Muscle layer of colon (tissue), 2 donors: ENCODE measurements at regions not wholly inside any gene's neighbourhood (a gene's known extent, or its start where the extent isn't known, plus 50 kb on each side); places are given as distances from the start of the nearest gene placed in this dataset.

ENCODE experiments used
- H3K27ac ChIP-seq: one replicate; pipeline ENCODE4 v1.7.0; 2013; ENCODE audit warnings: low read depth, mild to moderate bottlenecking, low read length, moderate library complexity
- H3K27me3 ChIP-seq, 2 donors: one replicate each; pipeline ENCODE4 v1.7.0; 2013; ENCODE audit warnings: low read length in 2 of 2, mild to moderate bottlenecking in 2 of 2; ENCODE audit not compliant: insufficient read depth in 2 of 2, control insufficient read depth in 1 of 2
- H3K36me3 ChIP-seq: one replicate; pipeline ENCODE4 v1.7.0; 2013; ENCODE audit warnings: mild to moderate bottlenecking, low read length; ENCODE audit not compliant: insufficient read depth
- H3K4me1 ChIP-seq: one replicate; pipeline ENCODE4 v1.7.0; 2013; ENCODE audit warnings: mild to moderate bottlenecking, low read length; ENCODE audit not compliant: insufficient read depth
- H3K4me3 ChIP-seq, 2 donors: one replicate each; pipeline ENCODE4 v1.7.0; 2013; ENCODE audit warnings: low read length in 2 of 2, low read depth in 1 of 2, mild to moderate bottlenecking in 1 of 2, moderate library complexity in 1 of 2
- H3K9ac ChIP-seq: one replicate; pipeline ENCODE4 v1.7.0; 2013; ENCODE audit warnings: low read length
- H3K9me3 ChIP-seq: one replicate; pipeline ENCODE4 v1.7.0; 2013; ENCODE audit warnings: mild to moderate bottlenecking, low read length
- donor health status: abdominal sarcoma.
- donor health status: Adenocarcinoma of cecum.

DNA sequence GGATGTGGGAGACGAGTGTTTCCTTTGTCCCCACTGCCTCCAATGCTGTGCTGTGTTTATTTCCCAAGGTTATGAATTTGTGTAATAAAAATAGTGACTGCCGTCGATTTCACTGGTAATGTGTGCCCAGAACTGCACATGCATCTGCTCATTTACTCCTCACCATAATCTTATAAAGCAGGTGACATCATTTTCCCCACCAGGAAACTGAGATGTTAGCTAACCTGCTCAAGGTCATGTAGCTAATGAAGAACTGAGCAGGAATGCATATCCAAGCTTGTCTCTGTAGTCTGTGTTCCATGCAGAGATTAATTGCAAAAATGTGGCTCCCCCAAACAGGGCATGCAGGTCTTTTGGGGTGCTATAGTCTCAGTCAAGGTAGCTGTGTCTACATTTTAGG, 224.4 kb downstream of the TENT4A start:
- Histone ChIP-seq H3K36me3 (no peaks in the 10 kb centered on the region), H3K27ac (no peak overlapping the region), H3K9me3 (no peaks in the 10 kb centered on the region), H3K4me3 (no peak overlapping the region), H3K27me3 (no peaks in the 10 kb centered on the region), H3K9ac (no peak overlapping the region), H3K4me1 (peaks cover 5% of the 10 kb centered on the region)

DNA sequence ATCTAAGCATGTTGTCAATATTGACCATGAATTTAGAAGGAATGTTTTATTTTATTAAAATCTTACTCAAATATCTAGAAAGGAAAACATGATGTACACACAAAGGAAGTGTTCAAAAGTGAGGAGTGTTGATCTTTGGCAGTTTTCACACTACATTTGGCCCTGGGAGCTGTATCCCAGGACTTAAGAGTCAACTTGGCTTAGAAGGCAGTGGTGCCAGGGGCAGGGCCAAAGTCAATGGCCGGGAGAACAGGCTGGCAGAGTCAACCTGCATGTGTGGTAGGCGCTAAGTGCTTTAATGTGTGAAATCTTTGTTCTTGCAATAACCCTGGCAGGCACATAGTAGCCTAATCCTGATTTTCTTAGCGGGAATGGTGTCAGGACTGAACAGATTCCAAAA, 228.4 kb downstream of the TENT4A start:
- H3K27me3 ChIP-seq: no peaks in the 10 kb centered on the region
- H3K4me1 ChIP-seq: no peaks in the 10 kb centered on the region
- no peaks in the 10 kb centered on the region for H3K9me3 ChIP-seq
- H3K4me3 ChIP-seq: no peak overlapping the region
- no peaks in the 10 kb centered on the region for H3K36me3 ChIP-seq
- H3K27ac ChIP-seq: no peak overlapping the region
- no peak overlapping the region for H3K9ac ChIP-seq

DNA sequence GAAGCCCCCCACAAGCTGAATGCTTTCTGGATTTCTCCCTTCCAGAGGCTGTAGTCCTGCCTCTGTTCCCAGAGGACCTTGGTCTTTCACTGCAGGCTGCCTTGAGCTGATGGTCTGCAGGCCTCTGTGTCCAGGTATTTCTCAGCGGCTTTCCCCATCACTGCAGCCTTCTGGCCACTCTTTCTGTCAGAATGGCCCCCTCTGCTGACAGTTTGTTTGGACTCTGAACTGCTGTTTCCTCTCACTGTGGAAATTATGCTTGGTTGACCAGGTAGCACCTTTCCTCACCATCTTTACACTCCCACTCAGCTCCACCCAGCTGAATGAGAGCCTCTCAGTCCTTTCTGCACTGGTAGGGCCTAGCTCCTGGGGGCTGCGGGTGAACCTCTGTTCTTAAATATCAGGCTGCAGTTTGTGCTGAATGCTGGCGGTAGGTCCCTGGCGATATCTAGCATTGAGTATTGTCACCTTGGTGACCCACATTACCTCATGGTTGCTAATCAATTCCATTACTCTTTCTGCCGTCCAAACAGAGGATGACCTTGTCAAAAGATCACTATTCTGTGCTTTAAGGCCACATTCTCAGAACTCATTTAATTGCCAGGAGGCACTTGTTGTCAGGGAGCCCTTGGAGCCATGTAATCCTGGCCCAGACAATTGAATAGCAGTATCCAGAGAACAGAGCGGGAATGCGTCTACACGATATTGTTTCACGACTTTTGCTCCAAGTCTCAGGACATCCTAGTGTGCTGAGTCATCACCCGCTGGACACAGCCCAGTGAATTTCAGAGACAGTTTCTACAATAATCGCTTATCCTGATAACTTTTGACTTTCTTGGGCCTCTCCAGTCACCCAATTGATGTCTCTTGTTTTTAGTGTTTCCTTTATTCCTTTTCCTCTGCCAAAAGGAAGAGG, 230.2 kb downstream of the TENT4A start:
- H3K27ac ChIP-seq: no peak overlapping the region
- no peaks in the 10 kb centered on the region for H3K36me3 ChIP-seq

DNA sequence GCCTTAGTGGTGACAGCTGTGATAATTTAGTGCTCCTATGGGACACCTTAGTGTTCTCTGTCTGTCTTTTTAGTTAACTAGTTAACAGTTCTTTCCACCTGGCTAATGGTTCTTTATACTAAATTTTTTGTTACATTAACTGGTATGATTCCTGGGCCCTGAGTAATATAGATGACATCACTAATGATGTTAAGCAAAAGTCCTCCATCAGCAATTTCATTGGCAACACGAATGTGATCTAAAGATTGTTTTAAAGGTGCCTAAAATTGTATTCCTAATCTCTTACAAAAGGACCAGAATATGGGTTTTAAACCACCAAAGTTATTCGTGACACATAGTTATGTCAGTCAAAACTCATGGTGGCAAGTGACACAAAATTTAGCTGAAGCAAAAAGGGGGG, 235.3 kb downstream of the TENT4A start:
- Histone ChIP-seq H3K27me3 (no peaks in the 10 kb centered on the region), H3K4me1 (peaks cover 15% of the 10 kb centered on the region), H3K27ac (no peak overlapping the region), H3K9me3 (no peaks in the 10 kb centered on the region), H3K4me3 (no peak overlapping the region), H3K9ac (no peak overlapping the region), H3K36me3 (no peaks in the 10 kb centered on the region)

More for the DNA sequence above, 230.2 kb downstream of the TENT4A start:
- Histone ChIP-seq H3K4me1 (no peaks in the 10 kb centered on the region), H3K9ac (no peak overlapping the region), H3K9me3 (no peaks in the 10 kb centered on the region), H3K4me3 (no peak overlapping the region), H3K27me3 (no peaks in the 10 kb centered on the region)

DNA sequence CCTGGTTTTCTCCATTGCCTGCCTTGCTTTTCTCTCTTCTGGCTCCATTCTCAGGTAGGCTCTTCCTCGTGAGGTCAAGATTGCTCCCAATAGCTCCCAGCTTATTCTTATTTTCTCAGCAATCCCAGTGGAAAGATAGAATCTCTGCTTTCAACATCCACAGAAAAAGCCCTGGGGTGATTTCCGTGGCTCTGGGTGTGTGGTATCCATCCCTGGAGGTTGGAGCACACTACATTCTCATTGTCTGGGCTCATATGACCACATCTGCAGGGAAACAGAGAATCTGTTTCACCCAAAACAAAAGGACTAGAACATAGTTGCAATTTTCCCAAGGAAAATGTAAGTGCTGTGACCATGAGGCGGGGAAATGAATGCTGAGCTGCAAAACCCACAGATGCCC, 236.0 kb downstream of the TENT4A start:
- H3K36me3 ChIP-seq: no peaks in the 10 kb centered on the region

DNA sequence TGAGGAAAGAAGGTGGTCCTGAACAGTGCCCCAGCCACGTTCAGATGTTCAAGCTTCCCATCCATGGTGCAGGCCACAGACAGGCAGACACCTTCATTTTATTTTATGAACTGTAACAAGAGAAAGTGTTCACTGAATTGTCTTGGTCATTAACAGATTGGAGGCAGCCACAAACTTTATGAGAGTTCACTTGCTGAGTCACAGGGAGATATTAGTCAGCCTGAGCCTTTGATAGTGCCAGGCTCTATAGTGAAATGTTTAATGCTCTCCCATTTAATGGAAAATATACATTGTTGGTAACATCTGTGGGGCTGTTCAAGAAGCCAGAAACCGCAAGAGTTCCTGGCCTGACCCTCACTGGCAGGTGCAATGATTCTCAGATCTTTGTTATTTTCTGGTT, 237.0 kb downstream of the TENT4A start:
- no peak overlapping the region for H3K27ac ChIP-seq
- H3K4me3 ChIP-seq: no peak overlapping the region
- no peak overlapping the region for H3K9ac ChIP-seq
- peaks cover 15% of the 10 kb centered on the region for H3K4me1 ChIP-seq
- H3K36me3 ChIP-seq: no peaks in the 10 kb centered on the region
- no peaks in the 10 kb centered on the region for H3K9me3 ChIP-seq
- H3K27me3 ChIP-seq: no peaks in the 10 kb centered on the region

More for the DNA sequence above, 236.0 kb downstream of the TENT4A start:
- Histone ChIP-seq H3K4me1 (peaks cover 15% of the 10 kb centered on the region), H3K9ac (no peak overlapping the region), H3K27ac (no peak overlapping the region), H3K27me3 (no peaks in the 10 kb centered on the region), H3K9me3 (no peaks in the 10 kb centered on the region), H3K4me3 (no peak overlapping the region)

GRCh38 chr5:6950860-6951259, 237.6 kb downstream of the TENT4A start:
- no peaks in the 10 kb centered on the region for H3K9me3 ChIP-seq
- no peaks in the 10 kb centered on the region for H3K36me3 ChIP-seq
- H3K27ac ChIP-seq: no peak overlapping the region

GRCh38 chr5:6961123-6961522, 247.9 kb downstream of the TENT4A start:
- Histone ChIP-seq H3K9ac (no peak overlapping the region), H3K4me3 (no peak overlapping the region), H3K9me3 (no peaks in the 10 kb centered on the region), H3K27me3 (no peaks in the 10 kb centered on the region), H3K27ac (no peak overlapping the region), H3K4me1 (no peaks in the 10 kb centered on the region), H3K36me3 (no peaks in the 10 kb centered on the region)

More at GRCh38 chr5:6950860-6951259, 237.6 kb downstream of the TENT4A start:
- Histone ChIP-seq H3K4me3 (no peak overlapping the region), H3K4me1 (peaks cover 15% of the 10 kb centered on the region), H3K9ac (no peak overlapping the region), H3K27me3 (no peaks in the 10 kb centered on the region)

DNA sequence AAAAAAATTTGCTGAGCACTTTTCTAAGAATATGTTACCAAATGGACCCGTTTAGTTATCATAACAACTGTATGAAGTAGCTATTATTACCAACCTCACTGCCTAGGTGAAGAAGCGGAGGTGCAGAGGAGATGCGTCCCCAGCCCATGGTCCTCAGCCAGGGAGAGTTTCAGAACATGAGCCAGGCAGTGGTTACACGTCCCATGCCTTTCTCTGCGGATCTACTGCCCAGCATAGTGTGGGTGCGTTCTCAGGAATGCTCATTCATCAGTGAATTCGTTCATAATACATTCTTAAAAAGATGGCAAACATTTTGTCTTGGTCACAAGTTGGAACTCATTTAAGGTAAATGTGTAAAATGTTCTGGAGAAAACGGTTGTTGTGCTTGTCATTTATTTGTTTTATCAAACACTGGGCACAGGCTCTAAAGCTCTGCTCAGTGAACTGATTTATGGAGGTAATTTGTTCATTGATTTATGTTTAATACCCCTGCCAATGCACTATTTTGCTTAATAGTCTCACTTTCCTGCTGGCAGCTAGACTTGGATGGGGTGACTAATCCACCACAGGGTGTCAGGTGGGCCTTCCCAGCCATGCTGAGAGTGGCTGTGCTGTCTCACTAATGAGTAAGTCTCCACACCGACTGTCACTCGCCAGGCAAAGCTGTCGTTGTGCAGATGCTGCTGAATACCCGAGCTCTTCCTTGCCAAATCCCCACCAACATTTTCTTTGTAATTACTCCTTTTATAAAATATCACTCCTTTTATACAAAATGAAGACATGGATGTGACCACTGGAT, 248.8 kb downstream of the TENT4A start:
- Histone ChIP-seq H3K27ac (no peak overlapping the region), H3K4me1 (no peaks in the 10 kb centered on the region), H3K4me3 (no peak overlapping the region), H3K9me3 (no peaks in the 10 kb centered on the region), H3K9ac (no peak overlapping the region), H3K36me3 (no peaks in the 10 kb centered on the region), H3K27me3 (no peaks in the 10 kb centered on the region)

- Histone ChIP-seq H3K4me1 (no peaks in the 10 kb centered on the region), H3K4me3 (no peak overlapping the region), H3K9me3 (no peaks in the 10 kb centered on the region), H3K27ac (no peak overlapping the region), H3K9ac (no peak overlapping the region), H3K27me3 (no peaks in the 10 kb centered on the region), H3K36me3 (no peaks in the 10 kb centered on the region)
Observed at GRCh38 chr5:6976971-6977370, 263.7 kb downstream of the TENT4A start.

GRCh38 chr5:6979061-6979460, 265.8 kb downstream of the TENT4A start:
- H3K9me3 ChIP-seq: no peaks in the 10 kb centered on the region
- H3K27ac ChIP-seq: no peak overlapping the region
- no peak overlapping the region for H3K9ac ChIP-seq
- no peaks in the 10 kb centered on the region for H3K27me3 ChIP-seq
- H3K4me1 ChIP-seq: no peaks in the 10 kb centered on the region
- H3K4me3 ChIP-seq: no peak overlapping the region
- no peaks in the 10 kb centered on the region for H3K36me3 ChIP-seq
